OCI-LY3 (cell line): ENCODE measurements at regions not wholly inside any gene's neighbourhood (a gene's known extent, or its start where the extent isn't known, plus 50 kb on each side); places are given as distances from the start of the nearest gene placed in this dataset.

Source experiments
- CTCF ChIP-seq: fragments of 200-600, 300-600 bp; sonication (generic); IDR thresholded peaks from 2 replicates; pipeline ENCODE4 v1.5.1; 2014; ENCODE audit warnings: antibody characterized with exemption, low read length, low read depth
- EZH2phosphoT487 ChIP-seq: fragments of 200-600 bp; shearing (Covaris generic); IDR thresholded peaks from 2 replicates; pipeline ENCODE4 v1.6.1; 2018; ENCODE audit warnings: antibody characterized with exemption, mixed run types, low read depth

DNA sequence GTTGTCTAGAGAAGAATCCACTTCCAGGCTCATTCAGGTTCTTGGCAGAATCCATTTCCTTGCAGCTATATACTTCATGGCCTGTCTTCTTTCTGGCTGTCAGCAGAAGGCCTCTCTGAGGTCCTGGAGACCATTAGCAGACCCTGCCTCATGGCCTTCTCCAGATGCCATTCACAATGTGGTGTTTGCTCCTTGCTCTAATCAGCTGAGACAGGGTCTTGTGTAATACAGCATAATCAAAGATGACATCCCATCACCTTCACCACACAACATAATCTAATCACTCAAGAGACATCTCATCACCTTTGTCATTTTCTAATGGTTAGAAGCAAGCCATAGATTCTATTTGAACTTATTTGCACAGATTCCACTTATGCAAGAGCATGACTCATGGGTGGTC is 403.9 kb upstream of the LRRC7 start:
- TF ChIP-seq CTCF (no peak), EZH2phosphoT487 (no peak)
